ENCODE measurements at regions not wholly inside any gene's neighbourhood (a gene's known extent, or its start where the extent isn't known, plus 50 kb on each side); places are given as distances from the start of the nearest gene placed in this dataset.

DNA sequence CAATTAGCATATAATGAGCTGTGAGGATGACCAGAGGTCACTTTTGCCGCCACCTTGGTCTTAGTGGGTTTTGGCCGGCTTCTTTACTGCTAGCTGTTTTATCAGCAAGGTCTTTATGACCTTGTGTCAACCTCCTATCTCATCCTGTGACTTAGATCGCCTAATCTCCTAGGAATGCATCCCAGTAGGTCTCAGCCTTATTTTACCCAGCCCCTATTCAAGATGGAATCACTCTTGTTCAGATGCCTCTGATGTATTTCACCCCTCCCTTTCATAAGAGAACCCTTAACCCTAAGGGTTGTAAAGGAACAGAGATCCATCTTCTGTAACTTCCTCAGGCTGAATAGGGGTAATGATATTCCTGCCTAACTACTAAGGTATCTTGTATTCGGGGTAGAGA is 58.9 kb upstream of the PALMD start:
- no peak for DNase-seq

DNA sequence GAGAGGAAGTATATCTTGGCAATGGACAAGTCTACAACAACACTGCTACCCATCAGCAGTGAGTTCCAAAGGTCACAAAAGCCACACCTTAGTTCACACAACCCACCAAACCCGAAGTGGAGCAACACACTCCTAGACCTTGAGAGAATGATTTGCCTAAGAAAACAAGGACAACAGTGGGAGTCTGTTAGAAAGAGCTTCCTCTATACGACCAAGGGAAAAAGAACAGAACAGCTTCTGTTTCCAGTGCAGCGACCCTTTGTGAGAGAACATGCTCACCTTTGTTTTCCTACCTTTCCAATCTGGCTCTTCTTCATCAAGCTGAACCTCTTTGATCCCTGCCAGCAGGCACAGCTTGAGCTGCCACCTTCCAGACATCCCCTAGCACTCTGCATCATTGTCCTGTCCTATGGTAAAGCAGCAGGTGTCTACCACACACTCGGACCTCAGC is 56.7 kb upstream of the PALMD start:
- DNase-seq, result no peak

DNA sequence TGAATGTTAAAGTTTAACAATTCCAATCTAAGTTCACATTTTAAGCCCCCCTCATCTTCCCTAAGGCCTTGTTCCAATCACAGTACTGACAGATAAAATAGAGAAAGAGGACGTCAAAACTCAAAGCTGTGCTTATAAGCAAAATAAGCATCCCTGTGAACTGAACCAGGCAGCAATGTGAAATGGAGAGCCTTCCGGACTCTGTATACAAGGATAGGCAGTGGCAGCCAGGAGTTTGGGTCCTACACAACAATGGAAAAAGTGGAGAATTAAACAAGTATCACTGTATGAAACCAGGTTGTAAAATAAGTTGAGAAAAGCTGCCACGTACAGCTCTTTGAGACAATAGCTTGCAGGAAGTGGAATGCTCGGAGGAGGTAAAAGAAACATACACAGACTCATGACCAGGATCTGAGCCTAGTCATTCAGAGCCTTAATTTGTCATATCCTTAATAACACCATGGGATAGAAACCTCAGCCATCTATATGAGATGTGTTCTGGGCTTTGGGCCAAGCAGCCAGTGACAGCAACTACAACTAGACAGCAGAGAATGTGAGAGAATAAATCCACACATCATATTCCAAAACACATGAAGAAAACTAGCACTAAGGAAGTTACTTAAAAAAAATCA is 55.2 kb upstream of the PALMD start:
- DNase-seq, result no peak

DNA sequence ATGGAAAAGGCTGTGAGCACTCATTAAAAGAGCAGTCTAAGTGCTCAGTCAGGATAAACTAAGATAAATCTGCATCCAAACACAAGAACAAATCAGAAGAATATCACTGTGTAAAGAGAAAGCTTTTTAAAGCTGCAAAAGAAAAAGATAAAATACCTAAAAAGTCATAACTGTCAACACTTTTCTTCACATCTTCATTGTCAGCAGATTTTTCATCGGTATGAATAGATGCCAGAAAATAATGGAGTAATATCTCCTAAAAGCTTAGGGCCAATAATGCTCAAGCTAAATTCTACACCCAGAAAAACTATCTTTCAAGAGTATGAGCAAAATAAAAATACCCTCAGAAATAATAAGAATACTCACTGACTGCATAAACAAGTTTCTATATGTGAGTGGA is 54.0 kb upstream of the PALMD start:
- no peak for DNase-seq

DNA sequence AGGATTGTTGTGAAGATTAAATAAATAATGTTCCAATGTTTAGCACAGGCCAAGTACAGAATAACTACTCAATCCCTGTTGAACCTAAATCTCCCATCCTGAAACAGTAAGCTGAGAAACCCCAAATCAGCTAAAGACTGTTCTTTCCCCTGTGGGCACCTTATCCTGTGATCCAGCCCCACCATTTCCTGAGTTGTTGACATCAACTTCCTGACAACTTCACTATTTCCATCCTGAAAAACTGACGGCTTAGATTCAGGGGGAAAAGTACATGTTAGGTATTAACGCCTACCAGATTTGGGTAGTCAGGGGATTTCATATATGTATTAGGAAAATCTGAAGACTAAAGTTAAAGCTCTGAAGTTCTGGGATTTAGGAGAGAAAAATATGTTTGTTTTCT is 51.7 kb upstream of the PALMD start:
- no peak for DNase-seq

DNA sequence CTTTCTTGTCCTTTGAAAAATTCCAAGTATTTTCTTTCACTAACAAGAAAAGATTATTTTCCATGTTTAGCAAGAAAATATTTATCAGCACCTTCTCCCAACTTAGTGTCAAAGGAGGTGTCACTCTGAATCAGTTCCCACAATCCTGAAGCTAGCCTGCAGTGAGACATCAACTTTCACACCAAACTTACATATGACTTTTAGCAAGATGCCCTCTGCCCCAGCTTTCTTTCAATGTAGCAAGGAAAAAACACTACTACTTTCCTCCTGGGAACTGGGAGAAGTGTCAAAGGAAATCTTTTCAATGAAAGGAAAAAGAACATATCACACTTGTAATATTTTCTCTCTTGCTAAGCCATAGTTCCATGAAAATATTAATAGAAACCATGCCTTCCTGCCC is 50.9 kb upstream of the PALMD start:
- no peak for DNase-seq

DNA sequence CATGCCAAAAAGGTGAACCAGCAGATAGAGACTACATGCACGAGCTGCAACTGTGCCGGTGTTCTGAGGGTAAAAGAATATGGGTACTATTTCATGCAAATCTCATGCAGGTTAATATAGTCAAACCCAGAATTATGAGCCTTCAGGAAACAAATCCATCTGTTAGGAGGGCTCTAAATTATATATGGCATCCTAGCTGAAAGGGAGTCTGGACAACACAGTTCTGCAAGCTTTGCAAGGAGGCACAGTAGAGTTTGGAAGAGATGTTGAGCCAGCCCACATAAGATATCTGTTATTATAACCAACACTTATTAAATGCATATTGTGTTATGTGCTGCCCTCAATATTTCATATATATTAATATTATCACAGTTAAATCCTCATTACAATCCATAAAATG is 50.5 kb upstream of the PALMD start:
- DNase-seq, result no peak

All from stimulated activated CD4-positive, alpha-beta T cell treated with anti-CD3 and anti-CD28 coated beads, Interleukin-2, amount 100 ng/mL, for 48 hours (primary cell).